Dedifferentiated amniotic fluid mesenchymal stem cell (primary cell): ENCODE measurements at regions not wholly inside any gene's neighbourhood (a gene's known extent, or its start where the extent isn't known, plus 50 kb on each side); places are given as distances from the start of the nearest gene placed in this dataset.

Experiments
- DNase-seq: peaks from one replicate; pipeline ENCODE4 v3.0.0-alpha.2; 2016; ENCODE audit errors: extremely low spot score

DNA sequence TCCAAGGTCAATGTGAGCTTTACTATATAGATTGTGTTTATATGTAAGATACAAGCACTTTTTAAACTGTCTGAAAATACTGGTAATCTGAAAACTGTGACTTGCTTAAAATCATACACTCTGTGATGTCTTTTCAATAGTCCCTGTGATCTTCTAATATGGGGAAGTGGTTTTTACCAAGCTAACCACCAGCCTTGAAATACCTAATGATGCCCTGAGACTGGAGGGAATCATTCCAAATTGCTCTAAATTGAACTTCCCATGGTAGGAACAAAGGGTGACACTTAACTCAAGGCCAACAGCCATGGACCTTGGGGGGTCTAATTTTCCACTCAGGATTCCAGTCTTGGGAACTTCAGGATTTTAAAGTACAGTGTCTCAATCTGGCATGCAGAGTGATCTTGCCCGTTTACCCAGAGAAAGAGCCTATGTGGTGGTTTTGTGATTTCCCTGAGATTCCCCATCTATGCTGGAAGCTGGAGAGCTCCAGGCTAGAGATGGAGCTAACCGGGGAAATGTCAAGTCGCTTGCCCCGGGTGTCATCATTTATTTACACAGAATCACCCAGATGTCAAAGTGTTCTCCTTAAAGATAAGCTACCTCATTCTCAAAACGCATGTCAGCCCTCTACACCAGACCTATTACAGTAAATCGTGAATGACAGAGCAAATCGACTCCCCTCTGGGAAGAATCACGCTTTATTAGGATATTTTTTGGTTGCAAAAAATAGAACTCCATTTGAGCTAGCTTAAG lies 198.5 kb downstream of the SP3 start:
- DNase-seq = no peak

DNA sequence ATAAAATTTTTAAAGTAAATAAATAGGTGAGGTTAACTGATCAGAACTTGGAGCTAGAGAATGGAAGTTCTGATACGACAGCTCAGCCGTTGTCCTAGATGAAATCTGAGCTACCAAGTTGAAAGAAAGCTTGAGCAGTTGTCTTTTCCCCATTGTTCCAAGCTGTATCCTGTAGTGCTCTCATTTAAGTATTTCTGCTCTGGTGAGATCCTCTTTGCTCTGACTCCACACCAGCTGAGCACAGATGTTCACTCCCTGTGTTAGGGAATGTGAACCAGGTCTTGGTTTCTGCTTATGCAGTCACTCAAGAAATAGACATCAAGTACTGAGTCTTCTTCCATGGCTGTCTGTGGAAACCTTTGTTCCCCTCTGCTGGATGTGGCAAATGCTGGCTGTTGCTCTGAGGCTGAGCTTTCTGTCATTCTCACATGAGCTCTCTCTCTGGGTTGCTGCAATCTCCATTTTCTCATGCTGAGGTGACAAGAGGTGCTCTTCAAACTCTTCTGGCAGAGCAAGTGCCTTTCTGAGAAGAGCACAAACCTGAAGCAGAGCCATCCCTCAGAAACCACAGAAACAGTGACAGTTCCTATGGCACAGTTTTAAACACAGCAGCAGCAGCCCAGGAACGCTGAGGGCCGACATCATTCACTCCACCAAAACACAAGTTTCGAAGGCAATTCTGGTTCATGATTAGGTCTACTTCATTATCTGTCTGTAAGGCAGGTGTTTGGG lies 194.1 kb downstream of the SP3 start:
- DNase-seq = no peak

DNA sequence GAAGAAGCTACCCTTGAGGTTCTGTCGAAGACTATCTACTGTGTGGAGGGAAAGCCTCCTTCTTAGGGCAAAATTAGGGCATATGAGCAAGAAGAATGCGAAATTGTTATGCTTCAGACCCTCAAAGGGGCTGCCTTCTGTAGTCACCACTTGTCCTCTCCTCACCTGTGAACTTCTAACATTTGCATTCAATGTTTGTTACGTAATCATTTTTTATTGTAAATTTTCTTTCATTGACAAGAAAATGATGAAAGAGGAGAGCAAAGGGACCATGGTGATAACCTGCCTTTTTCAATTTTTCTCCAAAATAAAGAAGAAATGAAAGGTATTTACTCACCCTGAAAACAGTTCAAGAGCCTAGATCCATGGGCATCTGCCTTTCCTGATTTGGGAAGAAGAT lies 193.0 kb downstream of the SP3 start:
- DNase-seq = no peak

DNA sequence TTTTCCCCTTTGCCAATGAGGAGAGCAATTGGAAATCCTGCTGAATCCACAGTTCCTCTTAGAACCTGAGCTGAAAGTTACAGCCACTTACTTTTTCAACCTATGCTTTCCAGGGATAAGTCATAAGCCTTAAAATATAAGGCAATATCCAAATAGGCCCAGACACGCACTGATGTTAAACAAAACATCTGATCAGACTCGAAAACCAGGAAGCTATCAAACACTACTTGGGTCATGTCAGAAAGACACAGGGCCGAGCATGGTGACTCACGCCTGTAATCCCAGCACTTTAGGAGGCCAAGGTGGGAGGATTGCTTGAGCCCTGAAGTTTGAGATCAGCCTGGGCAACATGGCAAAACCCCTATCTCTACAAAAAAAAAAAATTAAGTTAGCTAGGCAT lies 192.1 kb downstream of the SP3 start:
- no peak for DNase-seq

DNA sequence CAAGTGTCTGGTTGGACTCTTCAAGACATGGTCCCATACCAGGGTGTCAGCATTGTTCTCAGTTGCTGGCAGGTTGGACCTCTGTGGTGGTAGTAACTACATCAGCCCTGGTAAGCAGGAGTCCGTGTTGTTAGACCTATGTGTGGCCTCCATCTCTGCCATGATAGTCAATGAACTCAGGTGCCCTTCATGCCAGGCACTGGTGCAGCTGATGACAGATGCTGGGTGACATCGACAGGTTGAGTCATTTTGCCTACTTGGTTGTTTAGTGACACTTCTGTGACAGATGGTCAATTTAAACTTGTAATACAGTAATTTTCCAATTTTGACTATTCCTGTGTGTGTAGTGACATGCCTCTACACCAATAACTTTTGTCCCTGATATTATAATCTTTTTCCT lies 189.7 kb downstream of the SP3 start:
- DNase-seq = no peak

DNA sequence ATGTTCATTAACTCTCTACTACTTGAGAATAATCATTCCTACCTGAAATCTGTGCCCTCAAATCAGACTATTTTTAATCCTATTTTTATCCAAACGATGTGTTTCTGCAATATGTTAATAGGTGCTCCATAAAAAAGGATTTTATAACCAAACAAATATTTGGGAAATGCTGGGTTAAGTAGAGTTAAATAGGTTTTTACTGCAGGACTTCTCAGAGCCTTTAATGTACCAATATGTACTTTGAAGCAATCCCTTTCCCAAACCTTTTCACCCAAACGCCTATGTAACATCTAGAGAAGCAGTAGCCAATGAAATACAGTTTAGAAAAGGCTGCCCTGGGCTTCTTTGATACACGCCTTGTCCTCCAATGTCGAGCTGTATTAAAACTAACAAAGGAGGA lies 182.5 kb downstream of the SP3 start:
- no peak for DNase-seq

DNA sequence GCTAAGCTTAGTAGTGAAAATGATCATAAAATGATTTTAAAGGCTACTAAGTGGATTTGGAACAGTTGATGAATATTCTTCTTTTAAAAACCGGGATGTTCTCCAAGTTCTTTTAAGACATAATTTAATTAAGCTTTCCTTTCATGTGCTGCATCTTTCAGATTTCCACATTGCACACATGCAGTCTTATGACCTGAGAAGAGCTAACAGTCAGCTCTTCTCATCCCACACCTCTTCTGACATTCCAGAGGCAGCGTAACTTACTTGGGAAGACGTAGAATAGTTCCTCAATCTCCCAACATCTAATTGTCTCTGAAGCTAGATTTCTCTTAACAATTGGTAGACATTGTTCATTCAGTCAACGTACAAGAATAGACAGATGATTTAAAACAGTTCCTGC lies 181.8 kb downstream of the SP3 start:
- DNase-seq = no peak

DNA sequence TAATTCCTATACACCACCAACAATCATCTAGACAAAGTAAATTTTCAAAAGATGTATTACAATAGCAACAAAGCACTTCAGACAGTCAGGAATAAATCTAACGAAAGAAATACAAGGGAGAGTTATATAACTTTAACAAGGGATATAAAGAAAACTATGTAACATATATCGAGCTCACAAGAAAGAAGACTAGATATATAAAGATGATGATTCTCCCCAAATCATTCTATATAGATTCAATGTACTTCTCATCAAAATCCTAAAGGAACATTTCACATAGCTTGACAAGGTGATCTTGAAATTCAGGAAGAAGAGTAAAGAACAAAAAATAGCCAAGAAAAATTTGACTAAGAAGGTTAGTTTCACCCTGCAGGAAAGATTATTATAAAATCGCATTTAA lies 179.4 kb downstream of the SP3 start:
- DNase-seq = no peak

DNA sequence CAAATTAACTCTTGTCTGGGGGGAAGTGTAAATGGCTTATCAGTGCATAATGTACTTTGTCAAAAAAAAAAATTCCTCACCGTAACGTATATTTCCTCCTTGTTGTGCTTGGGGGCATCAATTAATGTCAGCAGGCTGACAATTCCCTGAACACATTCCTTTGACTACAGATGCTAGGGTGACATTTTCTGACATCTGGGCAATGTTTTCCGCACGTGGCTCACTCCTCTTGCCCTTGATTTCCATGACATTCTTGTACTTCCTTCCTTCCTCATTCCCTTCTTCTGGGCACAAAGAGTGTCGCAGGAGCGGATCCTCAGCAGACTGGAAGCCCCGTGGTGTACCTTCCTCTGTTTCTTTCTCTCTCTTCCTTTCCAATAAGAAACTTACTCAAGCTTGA lies 173.7 kb downstream of the SP3 start:
- no peak for DNase-seq

DNA sequence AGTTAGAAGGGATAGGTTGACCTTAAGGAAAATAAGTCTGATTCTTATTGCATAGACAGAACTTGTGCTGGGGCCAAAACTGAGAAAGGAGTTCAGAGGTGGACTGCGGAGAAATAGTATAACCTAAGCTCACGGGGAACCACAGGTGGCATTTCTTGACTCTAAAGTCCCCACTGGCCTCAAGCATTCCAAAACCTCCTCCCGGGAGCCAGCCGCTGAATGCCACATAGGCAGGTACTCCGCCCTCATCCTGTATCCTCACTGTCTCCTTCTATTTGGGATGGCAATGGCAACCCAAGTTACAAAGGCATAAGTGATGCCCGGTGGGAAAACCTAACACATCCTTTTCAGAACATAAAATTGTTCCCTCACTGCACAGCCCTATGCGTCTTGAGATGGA lies 173.0 kb downstream of the SP3 start:
- no peak for DNase-seq

DNA sequence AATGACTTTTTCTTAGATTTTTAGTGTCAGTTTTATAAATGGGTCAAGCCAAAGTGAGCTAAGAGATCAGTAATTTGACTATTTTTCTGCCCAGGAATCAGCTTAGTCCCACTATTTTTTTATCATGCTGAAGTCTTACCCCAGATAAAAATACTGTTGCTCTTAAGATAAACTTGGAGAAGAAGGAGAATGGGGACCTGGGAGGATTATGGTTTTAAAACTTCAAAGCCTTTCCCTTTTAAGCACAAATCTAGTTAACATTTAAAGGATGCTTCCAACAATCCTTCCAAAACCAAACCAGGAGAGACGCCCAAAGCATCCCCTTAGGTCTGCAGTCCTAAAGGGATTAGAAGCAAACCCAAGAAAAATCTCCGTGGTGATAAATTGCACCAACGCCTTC lies 172.4 kb downstream of the SP3 start:
- DNase-seq = no peak

DNA sequence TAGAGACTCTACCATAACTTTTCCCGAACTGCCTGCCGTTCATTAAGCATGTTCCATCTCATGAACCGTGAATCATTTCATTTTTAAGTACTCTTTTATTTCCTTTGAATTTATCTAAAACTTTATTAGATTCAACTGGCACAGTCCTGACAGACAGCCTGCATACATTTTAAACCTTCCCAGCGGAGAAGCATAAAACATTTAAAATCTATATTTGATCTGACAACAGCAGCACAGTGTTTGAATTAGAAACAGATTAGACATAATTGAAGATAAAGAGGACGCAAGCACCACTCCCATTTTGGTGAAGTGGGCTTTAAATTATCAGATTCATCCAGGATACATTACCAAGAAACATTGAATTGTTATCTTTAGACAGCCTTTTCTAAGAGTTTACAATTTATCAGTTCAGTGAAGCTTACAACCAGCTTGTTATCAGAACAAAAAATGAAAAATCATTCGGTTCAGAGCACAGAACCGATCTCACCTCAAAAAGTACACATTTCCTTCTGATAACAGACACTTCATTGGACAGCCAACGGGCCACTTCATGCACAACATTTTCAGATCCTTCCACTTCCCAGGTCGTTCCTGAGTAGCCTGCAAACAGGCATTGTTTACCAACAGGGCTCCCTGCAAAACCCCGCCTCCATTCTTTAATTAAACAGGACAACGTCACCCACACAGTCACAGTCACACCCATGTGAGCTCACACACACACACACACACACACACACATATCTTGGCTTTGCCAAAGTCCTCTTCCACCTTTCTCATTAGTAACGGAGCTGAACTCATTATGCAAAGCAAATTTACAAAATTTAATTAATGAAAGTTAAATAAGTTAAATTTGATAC lies 171.2 kb downstream of the SP3 start:
- DNase-seq = no peak

DNA sequence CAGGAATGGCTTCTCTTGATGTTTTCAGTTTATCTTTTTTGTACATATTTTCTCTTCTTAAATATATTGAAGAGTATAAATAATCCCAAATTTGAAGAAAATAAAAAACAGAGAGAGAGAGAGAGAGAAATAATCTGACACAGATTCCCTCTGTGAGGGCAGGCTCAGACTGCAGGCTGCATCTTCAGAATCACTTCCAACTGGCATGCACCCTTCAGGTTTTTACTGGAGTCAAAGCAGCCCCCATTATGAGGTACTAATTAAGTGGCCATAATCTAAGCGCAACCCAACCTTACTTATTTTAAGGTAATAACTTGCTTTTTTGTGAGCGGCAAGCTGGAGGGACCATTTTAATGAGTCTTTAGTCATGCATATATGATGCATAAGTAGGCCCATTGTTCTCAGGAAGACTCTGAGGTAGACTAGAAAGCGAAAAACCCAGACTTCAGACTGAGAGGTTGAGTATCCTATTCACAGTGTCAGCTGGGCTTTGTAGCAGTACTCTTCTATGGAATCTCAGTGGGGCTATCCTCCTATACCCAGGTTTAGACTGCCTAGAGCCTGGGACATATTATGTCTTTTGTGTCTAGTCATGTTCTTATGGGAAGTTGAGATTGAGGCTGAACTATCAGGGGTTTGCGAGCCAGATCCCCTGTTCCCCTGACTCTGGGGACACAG lies 167.4 kb downstream of the SP3 start:
- DNase-seq = no peak

DNA sequence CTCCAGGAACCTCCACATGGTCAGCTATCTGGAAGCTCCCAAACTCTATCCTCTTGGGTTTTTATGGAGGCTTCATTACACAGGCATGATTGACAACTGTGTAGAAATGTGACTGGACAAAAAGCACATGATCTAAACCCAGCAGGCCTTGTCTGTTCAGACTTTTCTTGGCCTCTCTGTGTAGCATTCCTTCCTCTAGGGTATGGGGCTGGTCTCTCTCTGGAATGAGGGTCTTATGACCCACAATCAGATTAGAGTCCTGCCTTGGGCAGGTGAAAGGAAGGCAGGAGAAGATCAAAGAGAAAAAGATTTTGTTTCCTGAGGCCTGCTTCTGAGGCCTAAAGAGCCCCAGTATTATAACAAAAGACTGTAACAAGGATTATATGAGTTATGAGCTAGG lies 162.7 kb downstream of the SP3 start:
- DNase-seq = no peak

DNA sequence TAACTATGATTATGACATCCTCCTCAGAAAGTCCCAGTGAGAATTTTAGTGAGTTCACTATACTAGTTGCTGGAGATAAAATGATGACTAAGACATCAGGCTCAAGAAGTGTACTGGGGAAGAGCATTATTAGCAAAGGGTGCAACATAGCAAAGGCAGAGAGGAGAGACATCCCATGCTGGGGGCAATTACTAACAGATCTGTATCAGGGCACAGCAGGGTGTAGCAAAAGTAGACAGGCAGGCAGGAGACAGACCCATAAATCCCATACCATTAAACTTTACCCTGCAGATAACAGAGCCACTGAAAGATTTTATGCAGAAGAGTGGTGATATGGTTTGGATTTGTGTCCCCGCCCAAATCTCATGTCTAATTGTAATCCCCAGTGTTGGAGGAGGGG lies 161.7 kb downstream of the SP3 start:
- no peak for DNase-seq

DNA sequence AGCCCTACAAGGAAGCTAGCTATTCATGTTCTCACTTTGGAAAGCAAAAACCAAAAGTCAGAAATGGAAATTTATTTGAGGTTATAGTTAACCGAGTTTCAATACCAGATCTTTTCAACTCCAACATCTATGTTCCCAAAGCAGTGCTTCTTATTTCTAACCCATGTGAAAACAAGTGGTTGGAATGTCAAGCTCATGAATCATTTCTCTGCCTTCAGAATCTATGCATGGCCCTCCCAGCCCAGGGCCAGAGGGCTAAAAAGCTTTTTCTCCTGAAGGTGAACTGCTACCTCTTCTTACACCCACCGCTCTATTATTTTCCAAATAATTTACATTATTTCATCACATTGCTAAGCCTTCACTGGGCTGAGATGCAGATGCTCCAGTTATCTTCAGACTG lies 158.4 kb downstream of the SP3 start:
- no peak for DNase-seq

DNA sequence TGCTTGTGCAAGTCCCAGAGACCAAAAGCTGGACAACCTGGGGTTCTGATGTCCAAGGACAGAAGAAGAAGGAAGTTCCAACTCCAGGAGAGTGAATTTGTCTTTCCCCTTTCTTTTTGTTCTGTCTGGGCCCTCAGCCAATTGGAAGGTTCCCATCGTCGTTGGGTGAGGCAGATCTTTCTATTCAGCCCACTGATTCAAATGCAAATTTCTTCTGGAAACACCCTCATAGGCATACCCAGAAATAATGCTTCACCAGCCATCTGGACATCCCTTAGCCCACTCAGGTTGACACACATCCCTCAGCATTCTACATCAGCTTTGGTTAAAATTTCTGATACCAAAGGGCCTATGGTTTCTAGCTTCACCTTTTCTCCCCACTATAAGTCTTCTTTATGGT lies 156.5 kb downstream of the SP3 start:
- DNase-seq = no peak

DNA sequence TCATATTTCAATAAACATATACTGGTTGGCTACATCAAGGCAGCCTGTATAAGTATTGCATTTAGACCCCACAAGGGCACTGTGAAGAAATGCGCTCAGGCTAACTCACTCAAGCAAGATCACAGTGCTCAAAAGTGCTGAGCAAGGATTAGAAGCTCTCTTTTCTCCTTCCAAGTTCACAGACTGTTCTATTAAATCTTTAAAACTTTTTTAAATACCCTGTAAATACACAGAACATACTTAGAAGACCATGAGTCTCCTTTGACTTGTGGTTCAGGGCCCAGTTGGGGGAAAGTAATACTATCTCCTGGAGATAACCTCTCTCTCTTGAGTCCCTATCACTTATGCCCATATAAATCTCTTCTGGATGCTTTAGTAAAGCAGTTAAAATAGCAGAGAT lies 152.9 kb downstream of the SP3 start:
- no peak for DNase-seq

DNA sequence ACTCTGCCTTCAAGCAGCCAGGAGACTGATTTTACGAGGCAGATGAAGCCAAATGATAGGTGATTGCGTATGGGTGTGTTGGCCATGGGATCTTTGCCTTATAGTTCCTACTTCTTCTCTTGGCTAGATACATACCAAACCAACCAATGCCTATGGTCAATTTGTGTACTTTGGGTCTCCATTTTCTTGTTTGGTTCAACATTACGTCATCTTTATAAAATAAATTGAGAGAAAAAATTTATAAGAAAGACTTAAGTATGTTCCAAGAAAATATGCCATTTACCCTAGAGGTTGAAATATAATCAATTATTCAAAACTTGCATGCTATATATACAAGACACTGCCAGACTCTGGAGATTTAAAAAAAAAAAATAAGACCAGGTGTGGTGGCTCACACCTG lies 150.9 kb downstream of the SP3 start:
- no peak for DNase-seq

DNA sequence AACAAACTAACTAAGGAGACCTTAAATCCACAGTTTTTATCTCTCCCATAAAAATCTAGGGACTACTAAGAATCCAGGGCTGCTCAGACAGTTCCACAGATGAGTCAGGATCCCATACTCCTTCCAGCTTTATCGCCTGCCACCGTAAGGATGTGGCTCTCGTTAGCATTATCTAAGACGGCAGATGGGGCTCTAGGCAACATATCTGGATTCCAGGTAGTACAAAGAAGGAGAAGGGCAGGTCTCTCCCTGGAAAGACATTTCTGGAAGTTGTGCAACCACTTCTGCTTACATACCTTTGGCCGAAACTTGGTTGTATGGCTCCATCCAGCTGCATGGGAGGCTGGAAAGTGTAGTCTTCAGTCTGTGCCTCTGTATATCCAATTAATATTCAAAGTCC lies 149.4 kb downstream of the SP3 start:
- no peak for DNase-seq

DNA sequence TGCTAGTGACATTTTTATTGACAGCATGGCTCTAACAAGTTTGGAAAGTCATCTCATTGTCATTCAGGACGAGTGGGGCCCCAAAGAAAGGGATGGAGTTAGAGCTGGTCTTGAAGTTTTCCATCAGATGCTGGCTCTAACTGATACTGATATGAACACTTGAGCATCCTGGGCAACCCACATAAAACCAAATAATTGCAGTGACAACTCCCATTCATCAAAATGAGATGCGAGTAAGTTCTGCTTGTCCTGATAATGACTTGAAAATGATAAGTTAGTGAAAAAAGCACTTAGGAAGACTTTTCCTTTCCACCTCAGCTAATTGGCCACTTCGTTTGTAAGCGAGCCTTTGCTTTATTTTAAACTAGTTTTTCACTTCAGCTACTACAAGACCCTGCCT lies 147.6 kb downstream of the SP3 start:
- no peak for DNase-seq

DNA sequence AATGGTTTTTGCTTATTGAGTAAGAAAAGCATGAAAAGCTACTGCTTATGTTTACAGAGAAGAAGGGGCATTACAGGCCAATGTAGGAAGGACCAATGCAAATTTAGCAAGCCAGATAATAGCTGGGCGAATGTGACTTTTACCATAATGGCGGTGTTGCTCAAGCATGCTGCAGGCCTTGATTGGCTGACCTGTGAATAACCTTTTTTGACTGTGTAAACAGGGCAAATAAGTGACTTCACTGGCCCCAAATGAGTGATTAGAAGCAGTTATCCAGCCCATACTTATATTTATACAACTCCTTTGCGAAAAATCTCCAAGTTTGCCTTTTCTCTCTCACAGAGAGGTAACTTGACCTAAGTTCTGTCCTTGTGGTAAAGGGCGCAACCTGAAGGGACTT lies 146.9 kb downstream of the SP3 start:
- DNase-seq = no peak
